ENCODE measurements at regions not wholly inside any gene's neighbourhood (a gene's known extent, or its start where the extent isn't known, plus 50 kb on each side); places are given as distances from the start of the nearest gene placed in this dataset.

GRCh38 chr6:21942897-21943296, 349.3 kb downstream of the SOX4 start:
- Histone ChIP-seq H3K56ac (ENCODE audit: insufficient read length, low read depth, low read length) (no peak overlapping the region), H3K79me2 (ENCODE audit: insufficient read depth, low read length) (no peaks in the 10 kb centered on the region; the same call in 1 of the 2 replicates), H3K14ac (ENCODE audit: insufficient read depth, low read length) (no peak overlapping the region), H2BK120ac (ENCODE audit: low read depth, low read length, poor library complexity, severe bottlenecking) (no peak overlapping the region), H3K27me3 (ENCODE audit: insufficient read depth, low read length) (no peaks in the 10 kb centered on the region), H4K91ac (ENCODE audit: insufficient read length, low read depth, low read length) (no peak overlapping the region), H3K79me1 (ENCODE audit: insufficient read depth, low read depth, low read length, poor library complexity, severe bottlenecking) (no peaks in the 10 kb centered on the region), H3K4ac (ENCODE audit: low read depth, low read length) (no peak overlapping the region), H3T11ph (ENCODE audit: low read length) (no peak overlapping the region), H3K9ac (ENCODE audit: extremely low read depth, insufficient read length, low read length) (no peak overlapping the region), H3K4me1 (ENCODE audit: insufficient read depth, low read length) (peaks cover 2% of the 10 kb centered on the region; the same call in 1 of the 2 replicates), H3K23me2 (ENCODE audit: insufficient read length, low read depth, low read length, poor library complexity, severe bottlenecking) (no peaks in the 10 kb centered on the region), H2AK5ac (ENCODE audit: insufficient read length, low read length) (no peak overlapping the region), H3K9me3 (ENCODE audit: control insufficient read depth, low read depth, low read length) (no peaks in the 10 kb centered on the region), H3K27ac (ENCODE audit: insufficient read length, low read depth, low read length) (no peak overlapping the region), H4K5ac (ENCODE audit: insufficient read length, low read depth, low read length) (no peak overlapping the region), H4K20me1 (ENCODE audit: control insufficient read depth, insufficient read depth, insufficient read length) (no peaks in the 10 kb centered on the region), H2BK5ac (ENCODE audit: insufficient read length, low read length) (no peak overlapping the region), H2BK20ac (ENCODE audit: low read depth, low read length, poor library complexity, severe bottlenecking) (no peak overlapping the region), H3K23ac (ENCODE audit: insufficient read length, low read depth, low read length) (no peak overlapping the region), H3K4me2 (ENCODE audit: insufficient read depth, insufficient read length, low read length) (no peak overlapping the region), H2AFZ (ENCODE audit: low read length) (no peak overlapping the region), H3K18ac (ENCODE audit: insufficient read length, low read depth, low read length) (no peak overlapping the region), H4K8ac (replicated peaks; ENCODE audit: insufficient read length, low read depth, low read length) (no peak overlapping the region), H2BK12ac (ENCODE audit: insufficient read length, low read depth, low read length) (no peak overlapping the region), H2BK15ac (ENCODE audit: low read depth, low read length) (no peak overlapping the region)
- no peak for DNase-seq
- Mint-ChIP-seq H3K4me1 (peaks cover 17 to 18% of the 10 kb centered on the region in 2 experiments), H3K4me3 (no peak overlapping the region), H3K27me3 (ENCODE audit: low read depth) (no peaks in the 10 kb centered on the region), H3K36me3 (ENCODE audit: insufficient read depth in 1 of 3, low read depth in 3 of 3) (peaks cover 0 to 3% (median 0%) of the 10 kb centered on the region in 3 experiments; a peak in 3 of 7 replicates), H3K27ac (no peak overlapping the region; a peak in 1 of 7 replicates), H3K9me3 (no peaks in the 10 kb centered on the region)
- WGBS (ENCODE audit: extremely low coverage, insufficient read length, low lambda C conversion rate): no CpG with 5 or more reads among the region's 6 CpGs
- TF ChIP-seq, protein P1, sequence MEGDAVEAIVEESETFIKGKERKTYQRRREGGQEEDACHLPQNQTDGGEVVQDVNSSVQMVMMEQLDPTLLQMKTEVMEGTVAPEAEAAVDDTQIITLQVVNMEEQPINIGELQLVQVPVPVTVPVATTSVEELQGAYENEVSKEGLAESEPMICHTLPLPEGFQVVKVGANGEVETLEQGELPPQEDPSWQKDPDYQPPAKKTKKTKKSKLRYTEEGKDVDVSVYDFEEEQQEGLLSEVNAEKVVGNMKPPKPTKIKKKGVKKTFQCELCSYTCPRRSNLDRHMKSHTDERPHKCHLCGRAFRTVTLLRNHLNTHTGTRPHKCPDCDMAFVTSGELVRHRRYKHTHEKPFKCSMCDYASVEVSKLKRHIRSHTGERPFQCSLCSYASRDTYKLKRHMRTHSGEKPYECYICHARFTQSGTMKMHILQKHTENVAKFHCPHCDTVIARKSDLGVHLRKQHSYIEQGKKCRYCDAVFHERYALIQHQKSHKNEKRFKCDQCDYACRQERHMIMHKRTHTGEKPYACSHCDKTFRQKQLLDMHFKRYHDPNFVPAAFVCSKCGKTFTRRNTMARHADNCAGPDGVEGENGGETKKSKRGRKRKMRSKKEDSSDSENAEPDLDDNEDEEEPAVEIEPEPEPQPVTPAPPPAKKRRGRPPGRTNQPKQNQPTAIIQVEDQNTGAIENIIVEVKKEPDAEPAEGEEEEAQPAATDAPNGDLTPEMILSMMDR (conservative IDR thresholded peaks at IDR 0.05): no peak
